ENCODE measurements at regions not wholly inside any gene's neighbourhood (a gene's known extent, or its start where the extent isn't known, plus 50 kb on each side); places are given as distances from the start of the nearest gene placed in this dataset.

- TF ChIP-seq, protein P1, sequence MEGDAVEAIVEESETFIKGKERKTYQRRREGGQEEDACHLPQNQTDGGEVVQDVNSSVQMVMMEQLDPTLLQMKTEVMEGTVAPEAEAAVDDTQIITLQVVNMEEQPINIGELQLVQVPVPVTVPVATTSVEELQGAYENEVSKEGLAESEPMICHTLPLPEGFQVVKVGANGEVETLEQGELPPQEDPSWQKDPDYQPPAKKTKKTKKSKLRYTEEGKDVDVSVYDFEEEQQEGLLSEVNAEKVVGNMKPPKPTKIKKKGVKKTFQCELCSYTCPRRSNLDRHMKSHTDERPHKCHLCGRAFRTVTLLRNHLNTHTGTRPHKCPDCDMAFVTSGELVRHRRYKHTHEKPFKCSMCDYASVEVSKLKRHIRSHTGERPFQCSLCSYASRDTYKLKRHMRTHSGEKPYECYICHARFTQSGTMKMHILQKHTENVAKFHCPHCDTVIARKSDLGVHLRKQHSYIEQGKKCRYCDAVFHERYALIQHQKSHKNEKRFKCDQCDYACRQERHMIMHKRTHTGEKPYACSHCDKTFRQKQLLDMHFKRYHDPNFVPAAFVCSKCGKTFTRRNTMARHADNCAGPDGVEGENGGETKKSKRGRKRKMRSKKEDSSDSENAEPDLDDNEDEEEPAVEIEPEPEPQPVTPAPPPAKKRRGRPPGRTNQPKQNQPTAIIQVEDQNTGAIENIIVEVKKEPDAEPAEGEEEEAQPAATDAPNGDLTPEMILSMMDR (conservative IDR thresholded peaks at IDR 0.05; ENCODE audit: low read length) = no peak
- no peak for TF ChIP-seq EZH2phosphoT487 (IDR thresholded peaks at IDR 0.05; ENCODE audit: borderline replicate concordance)
These were observed 152.6 kb downstream of the RSL24D1 start for GRCh38 chr15:55044162-55044561.

Data from Loucy (cell line).